GM21825 (cell line): ENCODE measurements at regions not wholly inside any gene's neighbourhood (a gene's known extent, or its start where the extent isn't known, plus 50 kb on each side); places are given as distances from the start of the nearest gene placed in this dataset.

Source experiments
- ATAC-seq: cut with Tn5 transposase; IDR thresholded peaks from one replicate; pipeline ENCODE4 v1.9.1; 2021; ENCODE audit warnings: mild to moderate bottlenecking, moderate library complexity; ENCODE audit not compliant: unreplicated experiment

DNA sequence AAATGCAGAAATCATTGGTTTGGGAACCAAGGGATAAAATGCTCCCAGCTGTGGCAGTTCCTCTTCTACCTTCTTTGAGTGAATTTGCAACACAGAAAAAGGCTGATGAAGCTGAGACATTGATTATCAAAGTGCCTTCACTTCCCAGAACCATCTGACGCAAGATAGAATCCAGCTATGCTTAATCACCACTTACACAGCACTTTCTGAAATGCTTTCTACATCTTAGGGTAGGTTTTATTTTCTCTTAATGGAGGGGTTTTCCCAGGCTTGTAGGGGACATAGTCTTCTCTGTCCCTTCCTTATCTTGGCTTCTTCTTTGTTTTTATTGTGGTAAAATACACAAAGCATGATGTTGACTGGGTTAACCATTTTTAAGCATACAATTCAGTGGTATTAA lies 332.6 kb upstream of the ZNF32 start:
- no peak for ATAC-seq

GRCh38 chr10:43980715-43981114 lies 332.0 kb upstream of the ZNF32 start:
- no peak for ATAC-seq

DNA sequence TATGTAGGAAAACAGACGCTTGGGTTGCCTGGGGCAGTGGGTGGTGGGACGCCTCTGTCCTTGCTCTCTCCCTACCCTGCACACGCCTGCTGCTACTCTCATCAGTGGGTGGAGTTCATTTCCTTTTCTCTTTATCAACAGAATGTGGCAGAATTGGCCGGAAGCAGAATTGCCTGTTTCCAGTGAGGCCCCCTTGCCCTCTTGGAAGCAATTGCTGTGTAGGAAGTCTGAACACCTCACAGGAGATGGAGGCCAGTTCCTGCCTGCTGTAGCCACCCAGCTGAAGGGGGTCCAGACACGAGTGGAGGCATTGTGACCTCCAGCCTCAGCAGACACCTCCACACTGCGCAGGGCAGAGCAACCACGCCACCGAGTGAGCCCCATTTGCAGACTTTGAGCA lies 331.6 kb upstream of the ZNF32 start:
- no peak for ATAC-seq

- no peak for ATAC-seq
Measured at GRCh38 chr10:43979551-43979950, 330.9 kb upstream of the ZNF32 start.

- ATAC-seq = no peak
Measured at GRCh38 chr10:43978936-43979335, 330.3 kb upstream of the ZNF32 start.

DNA sequence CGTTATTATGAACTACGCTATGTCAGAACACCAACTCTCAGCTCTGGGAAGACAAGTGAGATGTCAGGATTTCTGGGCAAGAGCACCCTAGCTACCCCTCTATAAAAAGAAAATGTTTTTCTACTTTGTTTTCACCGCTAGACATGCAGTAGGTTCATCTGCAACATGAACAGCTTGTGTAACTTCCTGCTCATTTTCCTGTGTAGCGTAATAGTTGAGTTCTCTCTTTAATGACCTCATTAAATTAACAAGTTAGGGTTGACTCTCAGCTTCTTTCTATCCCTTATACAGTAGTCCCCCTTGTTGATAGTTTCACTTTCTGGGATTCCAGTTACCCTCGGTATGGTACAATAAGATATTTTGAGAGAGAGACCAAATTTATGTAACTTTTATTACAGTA lies 329.4 kb upstream of the ZNF32 start:
- no peak for ATAC-seq

DNA sequence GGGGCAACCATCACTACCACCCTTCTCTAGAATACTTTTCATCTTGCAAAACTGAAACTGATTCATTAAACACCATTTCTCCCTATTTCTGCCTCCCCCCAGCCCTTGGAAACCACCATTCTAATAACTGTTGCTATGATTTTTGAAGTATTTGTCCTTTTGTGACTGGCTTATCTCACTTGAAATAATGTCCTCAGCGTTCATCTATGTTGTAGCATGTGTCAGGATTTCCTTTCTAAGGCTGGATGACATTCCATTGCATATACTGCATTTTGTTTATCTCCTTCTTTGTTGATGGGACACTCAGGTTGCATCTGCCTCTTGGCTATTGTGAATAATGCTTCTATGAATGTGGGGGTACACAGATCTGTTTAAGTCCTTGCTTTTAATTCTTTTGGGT lies 327.6 kb upstream of the ZNF32 start:
- ATAC-seq = no peak

DNA sequence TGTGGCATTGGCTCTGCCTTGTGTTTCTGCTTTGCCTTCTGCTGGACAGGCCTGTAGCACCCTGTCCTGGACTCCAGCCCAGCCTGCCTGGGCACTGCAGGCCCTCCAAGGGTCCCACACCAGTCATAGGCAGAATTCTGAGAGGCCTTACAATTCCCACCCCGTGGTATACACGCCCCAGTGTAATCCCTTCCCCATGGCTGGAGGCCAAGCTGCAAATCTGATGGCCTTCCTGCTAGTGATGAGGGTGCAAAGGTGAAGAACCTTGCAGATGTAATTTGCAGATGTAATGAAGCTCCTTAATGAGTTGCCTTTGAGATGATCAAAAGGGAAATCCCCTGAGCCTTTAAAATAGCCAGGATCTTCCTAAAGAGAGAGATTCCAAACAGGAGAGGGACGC lies 325.1 kb upstream of the ZNF32 start:
- ATAC-seq = no peak

DNA sequence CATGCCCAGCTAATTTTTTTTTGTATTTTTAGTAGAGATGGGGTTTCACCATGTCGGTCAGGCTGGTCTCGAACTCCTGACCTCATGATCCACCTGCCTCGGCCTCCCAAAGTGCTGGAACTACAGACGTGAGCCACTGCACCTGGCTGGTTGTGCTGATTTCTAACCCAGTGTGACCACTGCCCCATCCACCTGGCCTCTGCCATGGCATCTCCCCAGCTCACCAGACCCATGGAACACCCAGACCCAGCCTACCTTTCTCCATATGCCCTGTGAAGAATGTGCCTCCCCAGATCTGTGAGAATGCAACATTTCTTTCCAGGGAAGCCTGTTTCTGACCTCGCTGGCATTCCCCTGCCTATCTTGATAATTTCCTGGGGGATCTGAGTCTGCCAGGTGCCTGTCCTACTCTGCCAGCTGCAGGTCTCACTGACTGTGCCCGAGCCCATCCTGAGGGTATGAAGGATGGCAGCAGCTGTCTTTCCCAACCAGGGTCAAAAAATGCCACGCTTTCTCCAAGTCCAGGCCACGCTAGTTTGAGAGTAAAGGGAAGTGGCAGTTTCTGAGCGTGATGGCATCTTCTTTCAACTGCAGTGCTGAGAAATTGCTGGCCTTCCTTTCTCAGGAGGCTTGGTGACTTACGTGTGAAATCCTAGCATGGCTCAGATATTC lies 324.4 kb upstream of the ZNF32 start:
- ATAC-seq = no peak

DNA sequence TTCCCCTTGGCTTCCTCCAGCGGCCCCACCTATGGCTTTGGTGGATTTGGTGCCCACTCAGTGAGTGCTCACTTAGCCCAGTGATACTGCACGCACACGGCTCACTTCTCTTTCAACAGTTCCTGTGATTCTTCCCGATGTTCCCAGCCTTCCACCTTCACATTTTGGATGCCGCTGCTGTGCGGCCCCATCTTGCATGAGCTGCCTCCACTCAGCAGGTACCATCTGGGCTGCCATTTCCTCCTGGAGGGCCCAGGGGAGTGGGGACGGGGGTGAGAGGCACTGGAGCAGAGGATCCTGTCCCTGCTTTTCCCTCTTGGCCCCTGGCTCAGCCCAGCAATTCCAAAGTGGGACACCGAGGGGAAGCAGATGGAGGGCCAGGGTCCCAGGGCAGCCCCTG lies 323.3 kb upstream of the ZNF32 start:
- ATAC-seq = no peak

DNA sequence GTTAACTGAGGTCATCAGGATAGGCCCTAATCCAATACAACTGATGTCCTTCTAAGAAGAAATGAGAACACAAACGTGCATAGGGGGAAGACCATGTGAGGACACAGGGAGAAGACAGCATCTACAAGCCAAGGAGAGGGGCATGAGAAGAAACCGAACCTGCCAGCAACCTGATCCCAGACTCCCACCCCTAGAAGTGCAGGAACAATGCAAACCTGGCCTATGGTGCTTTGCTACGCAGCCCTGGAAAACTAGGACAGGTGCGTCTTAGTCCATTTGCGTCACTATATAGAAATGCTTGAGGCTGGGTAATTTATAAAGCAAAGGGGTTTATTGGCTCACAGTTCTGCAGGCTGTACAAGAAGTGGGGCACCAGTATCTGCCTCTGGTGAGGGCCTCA lies 322.6 kb upstream of the ZNF32 start:
- ATAC-seq = no peak

DNA sequence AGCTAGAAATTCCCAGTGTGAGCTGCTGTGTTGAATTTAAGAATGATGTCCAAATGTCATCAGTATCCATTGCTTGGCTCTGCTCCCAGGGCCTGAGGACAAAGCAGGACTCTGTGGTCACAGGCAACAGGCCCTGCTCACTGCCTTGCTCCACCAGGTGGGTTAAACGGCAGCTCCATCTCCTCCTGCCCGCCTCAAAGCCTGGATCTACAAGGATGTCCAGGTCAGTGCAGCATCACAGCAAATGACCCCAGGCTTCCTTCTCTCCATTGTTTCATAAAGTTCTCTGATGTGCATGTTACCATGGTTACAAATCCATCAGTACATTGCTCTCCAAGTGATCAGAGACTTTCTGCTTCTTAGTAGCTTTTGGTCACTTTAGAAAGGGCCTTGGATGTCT lies 322.0 kb upstream of the ZNF32 start:
- no peak for ATAC-seq

DNA sequence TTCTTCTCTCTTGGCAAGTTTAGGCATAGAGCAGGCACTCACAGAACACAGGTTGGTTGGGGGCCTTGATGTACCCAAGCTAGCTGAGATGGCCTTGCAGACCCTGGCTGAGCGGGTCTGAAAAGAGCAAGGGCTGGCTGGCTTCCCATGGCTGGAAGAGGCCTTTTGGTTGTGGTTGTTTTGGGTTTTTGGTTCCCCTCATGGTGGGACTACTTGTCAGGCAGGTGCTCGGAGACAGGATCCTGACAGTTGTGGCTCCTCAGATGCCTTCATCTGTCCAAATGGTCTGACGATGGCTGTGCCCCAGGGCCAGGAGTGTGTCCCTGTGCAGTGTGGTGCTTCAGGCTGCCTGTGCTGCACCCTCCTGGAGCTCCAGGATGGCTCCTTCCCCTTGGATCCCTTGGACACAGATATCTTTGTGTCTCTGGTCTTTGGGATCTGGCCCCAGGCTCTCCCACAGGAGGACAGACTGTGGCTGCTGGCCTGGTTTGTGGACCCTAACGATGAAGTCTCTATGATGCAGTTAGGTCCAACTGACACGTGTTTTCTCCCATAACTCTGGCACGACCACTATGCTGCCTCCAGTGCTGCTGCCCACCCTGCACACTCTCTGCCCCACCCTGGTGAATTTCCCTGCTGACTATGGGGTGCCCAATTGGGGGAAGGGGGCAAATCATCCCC lies 321.5 kb upstream of the ZNF32 start:
- ATAC-seq = no peak

GRCh38 chr10:43969506-43969905 lies 320.8 kb upstream of the ZNF32 start:
- no peak for ATAC-seq

- ATAC-seq = no peak
Measured at GRCh38 chr10:43968961-43969360, 320.3 kb upstream of the ZNF32 start.

DNA sequence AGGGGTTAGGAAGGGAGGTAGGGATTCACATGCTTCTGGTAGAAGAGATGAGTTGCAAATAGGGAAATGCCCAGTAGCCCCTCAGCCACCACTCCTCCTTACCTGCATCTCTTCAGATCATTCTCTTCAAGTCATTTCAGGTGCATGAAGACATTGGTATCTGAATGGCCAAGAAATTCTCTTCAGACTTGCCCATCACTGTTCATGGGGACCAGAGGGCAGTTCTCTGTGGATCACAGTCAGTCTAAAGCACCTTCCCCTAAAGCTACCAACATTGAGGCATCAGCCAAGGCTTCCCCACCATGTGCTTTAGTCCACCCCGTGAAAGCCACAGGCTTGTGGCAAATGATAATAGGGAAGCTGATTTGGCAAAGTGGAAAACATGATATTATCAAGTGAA lies 319.4 kb upstream of the ZNF32 start:
- no peak for ATAC-seq

DNA sequence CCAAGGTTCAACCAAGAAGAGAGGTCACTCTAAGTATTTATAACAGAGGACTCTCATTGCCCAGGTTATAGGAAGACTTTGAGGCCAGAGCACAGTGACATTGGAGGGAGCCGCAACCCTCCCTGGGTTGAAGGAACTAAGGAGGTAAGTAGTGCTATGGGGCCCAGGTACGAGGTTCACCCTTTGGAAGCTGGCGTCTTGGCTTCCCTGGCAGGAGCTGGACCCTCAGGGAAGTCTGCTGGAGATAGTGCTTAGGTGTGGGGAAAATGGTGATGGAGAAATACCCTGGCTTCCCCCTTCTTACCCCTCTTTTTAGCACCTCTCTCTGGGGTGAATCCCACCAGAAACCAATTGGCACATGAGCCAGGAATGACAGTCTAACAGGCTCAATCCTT lies 317.9 kb upstream of the ZNF32 start:
- ATAC-seq = no peak

DNA sequence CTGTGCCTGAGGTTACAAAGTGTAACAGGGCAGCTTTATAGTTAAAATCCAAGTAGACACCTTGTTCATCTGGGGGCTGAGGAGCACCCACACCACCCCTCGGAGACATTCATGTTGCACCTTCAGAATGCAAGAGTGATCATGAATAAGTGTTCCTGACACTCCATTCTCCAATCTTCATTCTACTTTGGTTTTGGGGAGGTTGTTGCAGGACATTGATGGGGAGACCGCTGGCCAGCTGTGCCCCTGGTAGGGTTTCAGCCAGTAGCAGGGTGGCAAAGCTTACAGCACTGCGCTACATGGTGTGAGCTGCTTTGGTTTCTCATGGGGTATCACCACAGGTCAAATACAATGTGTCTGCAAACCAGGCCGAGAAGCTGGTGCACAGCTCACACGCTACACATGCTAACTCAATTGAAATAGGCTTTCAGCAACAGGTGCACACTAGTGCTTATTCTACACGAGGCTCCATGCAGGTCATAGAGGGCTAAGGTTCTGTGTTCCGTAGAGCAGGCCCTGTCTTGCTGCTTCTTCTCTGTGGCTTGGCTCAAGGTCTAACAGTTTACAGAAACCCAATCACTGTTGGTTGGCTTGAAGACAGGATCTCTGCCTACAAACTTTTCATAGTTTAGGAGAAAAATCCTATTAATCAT lies 317.4 kb upstream of the ZNF32 start:
- no peak for ATAC-seq

GRCh38 chr10:43965033-43965917 lies 316.6 kb upstream of the ZNF32 start:
- no peak for ATAC-seq

GRCh38 chr10:43964486-43964885 lies 315.8 kb upstream of the ZNF32 start:
- ATAC-seq = no peak

GRCh38 chr10:43963793-43964425 lies 315.2 kb upstream of the ZNF32 start:
- ATAC-seq = no peak
